ENCODE measurements at regions not wholly inside any gene's neighbourhood (a gene's known extent, or its start where the extent isn't known, plus 50 kb on each side); places are given as distances from the start of the nearest gene placed in this dataset.

DNA sequence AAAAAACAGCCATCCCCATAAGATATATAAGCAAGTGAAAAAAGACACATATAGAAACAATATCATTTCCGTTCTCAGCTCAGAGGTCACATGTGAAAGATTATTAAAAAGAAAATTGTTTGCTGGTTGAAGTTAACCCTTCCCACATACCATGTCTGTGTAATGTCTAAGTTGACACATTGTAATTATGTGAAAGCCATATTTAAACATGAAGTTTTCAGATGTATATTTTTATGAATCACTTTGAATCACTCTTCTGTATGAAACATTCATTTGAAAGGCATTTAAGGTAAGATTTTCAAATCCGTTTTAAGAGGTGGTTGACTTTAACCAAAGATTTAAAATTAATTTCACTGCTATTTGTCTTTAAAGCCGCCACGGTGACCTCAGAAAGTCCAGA lies 441.9 kb downstream of the RND3 start:
- DNase-seq (ENCODE audit: low spot score in 2 of 2) = no peak
- no peak overlapping the region for H3K27ac ChIP-seq
- no peaks in the 10 kb centered on the region for H3K9me3 ChIP-seq
- TF ChIP-seq, protein P1, sequence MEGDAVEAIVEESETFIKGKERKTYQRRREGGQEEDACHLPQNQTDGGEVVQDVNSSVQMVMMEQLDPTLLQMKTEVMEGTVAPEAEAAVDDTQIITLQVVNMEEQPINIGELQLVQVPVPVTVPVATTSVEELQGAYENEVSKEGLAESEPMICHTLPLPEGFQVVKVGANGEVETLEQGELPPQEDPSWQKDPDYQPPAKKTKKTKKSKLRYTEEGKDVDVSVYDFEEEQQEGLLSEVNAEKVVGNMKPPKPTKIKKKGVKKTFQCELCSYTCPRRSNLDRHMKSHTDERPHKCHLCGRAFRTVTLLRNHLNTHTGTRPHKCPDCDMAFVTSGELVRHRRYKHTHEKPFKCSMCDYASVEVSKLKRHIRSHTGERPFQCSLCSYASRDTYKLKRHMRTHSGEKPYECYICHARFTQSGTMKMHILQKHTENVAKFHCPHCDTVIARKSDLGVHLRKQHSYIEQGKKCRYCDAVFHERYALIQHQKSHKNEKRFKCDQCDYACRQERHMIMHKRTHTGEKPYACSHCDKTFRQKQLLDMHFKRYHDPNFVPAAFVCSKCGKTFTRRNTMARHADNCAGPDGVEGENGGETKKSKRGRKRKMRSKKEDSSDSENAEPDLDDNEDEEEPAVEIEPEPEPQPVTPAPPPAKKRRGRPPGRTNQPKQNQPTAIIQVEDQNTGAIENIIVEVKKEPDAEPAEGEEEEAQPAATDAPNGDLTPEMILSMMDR (IDR thresholded peaks at IDR 0.05) = no peak
- no peak overlapping the region for H3K4me3 ChIP-seq
- no peaks in the 10 kb centered on the region for H3K4me1 ChIP-seq
- intact Hi-C loops (cut with DNase I) = no loop called here
- H3K27me3 ChIP-seq = no peaks in the 10 kb centered on the region
- H3K36me3 ChIP-seq = no peaks in the 10 kb centered on the region

DNA sequence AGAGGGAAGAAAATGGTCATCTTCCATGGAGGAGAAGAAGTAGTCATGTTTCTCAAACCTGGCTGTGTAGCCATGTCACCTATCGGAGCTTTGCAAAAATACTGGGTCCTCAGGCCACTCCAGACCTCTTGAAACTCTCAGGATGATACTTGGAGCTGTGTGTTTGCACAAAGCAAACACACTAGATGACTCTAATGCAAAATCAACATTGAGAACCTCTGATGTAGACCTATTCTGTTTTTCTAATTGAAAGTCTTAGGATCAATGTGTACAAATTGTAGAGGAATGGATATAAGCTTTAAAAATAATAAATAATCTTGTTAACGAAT lies 444.3 kb downstream of the RND3 start:
- Histone ChIP-seq H3K27me3 (no peaks in the 10 kb centered on the region), H3K4me1 (no peaks in the 10 kb centered on the region), H3K36me3 (no peaks in the 10 kb centered on the region), H3K9me3 (no peaks in the 10 kb centered on the region), H3K4me3 (no peak overlapping the region), H3K27ac (no peak overlapping the region)
- intact Hi-C loops (cut with DNase I) = no loop called here
- DNase-seq (ENCODE audit: low spot score in 2 of 2) = no peak
- TF ChIP-seq, protein P1 (IDR thresholded peaks at IDR 0.05) = no peak

DNA sequence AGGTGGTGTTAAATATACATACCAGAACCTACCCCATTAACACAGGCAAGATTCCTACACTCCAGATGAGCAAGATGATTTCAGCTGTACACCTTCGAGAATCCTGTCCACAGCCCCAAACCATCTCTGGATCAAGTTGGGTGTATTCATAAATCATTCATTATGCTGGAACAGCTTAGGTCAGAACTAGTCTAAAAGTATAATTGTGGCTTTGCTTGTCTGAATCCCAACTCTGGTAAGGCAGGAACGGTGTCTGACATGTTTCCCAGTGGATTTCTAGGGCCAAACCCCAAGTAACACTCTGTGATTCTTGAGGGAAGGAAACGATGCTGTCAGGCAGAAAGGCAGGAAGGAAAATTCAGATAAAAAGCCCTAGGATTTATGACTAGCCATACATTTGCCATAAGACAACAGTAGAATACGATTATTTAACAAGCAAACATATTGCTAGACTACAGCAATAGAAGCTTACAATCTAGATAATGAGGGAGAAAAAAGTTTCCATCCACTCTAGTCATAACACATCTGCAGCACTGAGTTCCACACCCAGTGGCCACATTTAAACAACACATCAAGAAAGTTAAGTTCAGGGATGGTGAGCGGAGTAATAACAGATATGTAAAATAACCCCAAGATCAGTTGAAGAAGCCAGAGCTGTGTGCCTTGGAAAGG lies 444.8 kb downstream of the RND3 start:
- Histone ChIP-seq H3K4me3 (no peak overlapping the region), H3K36me3 (no peaks in the 10 kb centered on the region), H3K4me1 (no peaks in the 10 kb centered on the region), H3K27ac (no peak overlapping the region), H3K27me3 (no peaks in the 10 kb centered on the region), H3K9me3 (no peaks in the 10 kb centered on the region)
- TF ChIP-seq, protein P1 (IDR thresholded peaks at IDR 0.05) = no peak
- DNase-seq (ENCODE audit: low spot score in 2 of 2) = no peak
- intact Hi-C loops (cut with DNase I) = no loop called here

DNA sequence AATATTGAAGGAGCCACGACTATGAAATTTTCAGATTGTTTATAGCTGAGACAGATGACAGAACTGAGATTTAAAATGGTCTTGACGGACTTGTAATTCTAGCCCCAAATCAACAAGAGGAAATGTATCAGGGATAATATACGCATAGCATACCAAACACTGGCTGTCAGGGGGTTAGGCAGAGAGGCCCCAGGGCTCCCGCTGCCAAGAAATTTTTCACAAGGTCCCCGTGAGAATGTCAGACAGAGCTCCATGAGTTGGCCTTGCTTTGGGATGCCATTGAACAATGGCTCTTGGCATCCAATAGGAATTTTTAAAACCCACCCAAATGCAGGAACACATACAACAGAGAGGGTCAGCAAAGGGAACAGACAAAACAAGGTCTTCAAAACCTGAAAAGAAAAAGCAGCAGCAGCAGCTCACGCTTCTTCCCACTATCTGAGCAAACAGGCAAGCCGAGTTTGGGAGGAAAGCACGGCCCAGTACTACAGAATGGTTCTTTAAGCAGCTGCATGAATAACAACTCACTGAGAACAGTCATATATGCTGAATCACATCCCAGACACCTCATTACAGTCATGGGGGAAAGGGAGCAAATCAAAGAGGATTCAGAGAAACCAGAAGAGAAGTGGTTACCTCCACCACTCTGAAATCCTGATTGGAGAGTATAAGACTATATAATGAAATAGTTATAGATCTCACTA lies 445.6 kb downstream of the RND3 start:
- Histone ChIP-seq H3K4me1 (no peaks in the 10 kb centered on the region), H3K27me3 (no peaks in the 10 kb centered on the region), H3K36me3 (no peaks in the 10 kb centered on the region), H3K27ac (no peak overlapping the region), H3K4me3 (no peak overlapping the region), H3K9me3 (no peaks in the 10 kb centered on the region)
- no peak for DNase-seq (ENCODE audit: low spot score in 2 of 2)
- intact Hi-C loops (cut with DNase I) = no loop called here
- TF ChIP-seq, protein P1 (IDR thresholded peaks at IDR 0.05) = no peak

DNA sequence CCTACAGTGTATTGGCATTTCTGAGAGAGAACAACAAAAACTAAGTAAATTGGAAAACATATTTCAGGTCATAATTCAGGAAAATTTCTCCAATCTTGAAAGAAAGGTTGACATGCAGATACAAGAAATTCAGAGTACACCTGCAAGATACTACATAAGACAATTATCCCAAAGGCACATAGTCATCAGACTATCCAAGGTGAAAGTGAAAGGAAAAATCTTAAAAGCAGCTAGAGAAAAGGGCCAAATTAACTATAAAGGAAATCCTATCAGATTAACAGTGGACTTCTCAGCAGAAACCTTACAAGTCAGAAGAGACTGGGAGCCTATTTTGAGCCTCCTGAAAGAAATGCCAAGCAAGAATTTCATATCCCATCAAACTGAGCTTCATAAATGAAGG lies 449.0 kb upstream of the MMADHC start:
- TF ChIP-seq, protein P1 (IDR thresholded peaks at IDR 0.05) = no peak
- intact Hi-C loops (cut with DNase I) = no loop called here
- no peaks in the 10 kb centered on the region for H3K36me3 ChIP-seq
- no peaks in the 10 kb centered on the region for H3K4me1 ChIP-seq
- no peaks in the 10 kb centered on the region for H3K27me3 ChIP-seq
- H3K9me3 ChIP-seq = no peaks in the 10 kb centered on the region
- no peak overlapping the region for H3K27ac ChIP-seq
- DNase-seq (ENCODE audit: low spot score in 2 of 2) = no peak
- H3K4me3 ChIP-seq = no peak overlapping the region
